ENCODE measurements at regions not wholly inside any gene's neighbourhood (a gene's known extent, or its start where the extent isn't known, plus 50 kb on each side); places are given as distances from the start of the nearest gene placed in this dataset.

DNA sequence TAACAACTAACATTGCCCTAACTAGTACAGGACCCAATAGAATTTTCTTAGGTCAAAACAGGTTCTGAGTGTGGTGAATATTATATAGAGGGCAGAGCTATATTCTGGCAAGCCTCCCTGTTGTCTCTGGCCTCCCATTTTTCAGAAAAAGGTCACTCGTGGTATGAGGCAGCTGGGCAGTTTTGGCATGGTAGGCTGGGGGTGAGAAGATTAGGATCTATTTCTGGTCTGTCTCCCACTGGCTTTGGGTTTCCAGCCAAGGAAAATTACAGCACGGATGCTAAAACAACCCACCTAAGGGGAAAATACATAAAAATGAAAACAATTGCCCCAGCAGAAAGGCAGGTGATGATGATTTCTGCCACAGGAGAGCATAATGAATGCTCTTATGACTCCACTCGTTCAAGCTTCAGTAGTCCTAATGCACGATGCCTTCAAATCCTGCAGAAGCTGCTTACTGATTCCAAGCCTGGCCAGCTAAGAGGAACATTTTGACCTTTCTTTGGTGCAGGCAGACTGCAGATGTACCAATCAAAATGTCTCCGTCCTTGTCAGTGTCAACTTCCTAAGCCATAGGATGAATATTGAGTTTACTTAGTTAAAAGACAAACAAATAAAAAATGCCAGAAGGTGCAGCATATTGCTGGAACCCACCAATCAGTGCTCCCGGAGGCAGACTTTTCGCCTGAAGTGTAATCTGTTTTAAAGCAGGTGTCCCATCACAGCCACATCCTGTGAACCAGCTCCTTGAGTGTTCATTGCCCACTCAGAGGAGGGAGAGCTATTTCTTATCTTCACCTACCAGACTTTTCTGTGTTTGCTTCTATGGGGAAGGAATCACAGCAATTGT is 435.4 kb downstream of the ZSWIM6 start:
- TF ChIP-seq, protein P1, sequence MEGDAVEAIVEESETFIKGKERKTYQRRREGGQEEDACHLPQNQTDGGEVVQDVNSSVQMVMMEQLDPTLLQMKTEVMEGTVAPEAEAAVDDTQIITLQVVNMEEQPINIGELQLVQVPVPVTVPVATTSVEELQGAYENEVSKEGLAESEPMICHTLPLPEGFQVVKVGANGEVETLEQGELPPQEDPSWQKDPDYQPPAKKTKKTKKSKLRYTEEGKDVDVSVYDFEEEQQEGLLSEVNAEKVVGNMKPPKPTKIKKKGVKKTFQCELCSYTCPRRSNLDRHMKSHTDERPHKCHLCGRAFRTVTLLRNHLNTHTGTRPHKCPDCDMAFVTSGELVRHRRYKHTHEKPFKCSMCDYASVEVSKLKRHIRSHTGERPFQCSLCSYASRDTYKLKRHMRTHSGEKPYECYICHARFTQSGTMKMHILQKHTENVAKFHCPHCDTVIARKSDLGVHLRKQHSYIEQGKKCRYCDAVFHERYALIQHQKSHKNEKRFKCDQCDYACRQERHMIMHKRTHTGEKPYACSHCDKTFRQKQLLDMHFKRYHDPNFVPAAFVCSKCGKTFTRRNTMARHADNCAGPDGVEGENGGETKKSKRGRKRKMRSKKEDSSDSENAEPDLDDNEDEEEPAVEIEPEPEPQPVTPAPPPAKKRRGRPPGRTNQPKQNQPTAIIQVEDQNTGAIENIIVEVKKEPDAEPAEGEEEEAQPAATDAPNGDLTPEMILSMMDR (conservative IDR thresholded peaks at IDR 0.05 in 1 of 2, IDR thresholded peaks at IDR 0.05 in 1 of 2; ENCODE audit: extremely low read depth in 1 of 2, insufficient read depth in 1 of 2, low read depth in 1 of 2, low read length in 2 of 2), result no peak
- no peak for TF ChIP-seq EZH2 (IDR thresholded peaks at IDR 0.05; ENCODE audit: borderline replicate concordance, low read length)
